GM03348 (cell line): ENCODE measurements at regions not wholly inside any gene's neighbourhood (a gene's known extent, or its start where the extent isn't known, plus 50 kb on each side); places are given as distances from the start of the nearest gene placed in this dataset.
A peak's percentile ranks its signal among the peaks of the same experiment; 100 is the strongest.
"Not testable (repeated sequence)": the region's sequence is repeated elsewhere in the genome, so short reads cannot be mapped to it uniquely, and the experiment has no call there.

Experiments used
- DNase-seq: peaks from one replicate; pipeline ENCODE4 v3.0.0; 2012; ENCODE audit warnings: low spot score

- DNase-seq = peak; percentile 56
Observed at GRCh38 chr3:59192473-59192872, 142.6 kb upstream of the CFAP20DC start.

- DNase-seq = no peak
Observed at GRCh38 chr3:59191651-59192050, 141.8 kb upstream of the CFAP20DC start.

- no peak for DNase-seq
Observed at GRCh38 chr3:59189939-59190338, 140.1 kb upstream of the CFAP20DC start.

GRCh38 chr3:59189526-59189925, 139.7 kb upstream of the CFAP20DC start:
- DNase-seq = no peak

GRCh38 chr3:59186725-59187124, 136.9 kb upstream of the CFAP20DC start:
- DNase-seq = no peak

GRCh38 chr3:59185591-59186369, 136.0 kb upstream of the CFAP20DC start:
- peak; percentile 9 for DNase-seq

GRCh38 chr3:59180006-59180405, 130.2 kb upstream of the CFAP20DC start:
- DNase-seq = no peak

- no peak for DNase-seq
Observed at GRCh38 chr3:59178698-59179097, 128.9 kb upstream of the CFAP20DC start.

GRCh38 chr3:59171491-59171890, 121.7 kb upstream of the CFAP20DC start:
- no peak for DNase-seq

- not testable (repeated sequence) for DNase-seq
Observed at GRCh38 chr3:59170166-59170565, 120.3 kb upstream of the CFAP20DC start.

GRCh38 chr3:59167756-59168155, 117.9 kb upstream of the CFAP20DC start:
- DNase-seq = no peak

GRCh38 chr3:59163953-59164352, 114.1 kb upstream of the CFAP20DC start:
- no peak for DNase-seq

- DNase-seq = no peak
Observed at GRCh38 chr3:59161048-59161447, 111.2 kb upstream of the CFAP20DC start.

GRCh38 chr3:59160133-59160746, 110.4 kb upstream of the CFAP20DC start:
- no peak for DNase-seq

- DNase-seq = no peak
Observed at GRCh38 chr3:59153648-59154047, 103.8 kb upstream of the CFAP20DC start.

- DNase-seq = no peak
Observed at GRCh38 chr3:59152943-59153342, 103.1 kb upstream of the CFAP20DC start.

- no peak for DNase-seq
Observed at GRCh38 chr3:59150039-59150438, 100.2 kb upstream of the CFAP20DC start.

- no peak for DNase-seq
Observed at GRCh38 chr3:59149166-59149565, 99.3 kb upstream of the CFAP20DC start.

- DNase-seq = no peak
Observed at GRCh38 chr3:59143447-59143846, 93.6 kb upstream of the CFAP20DC start.

- DNase-seq = no peak
Observed at GRCh38 chr3:59142556-59142955, 92.7 kb upstream of the CFAP20DC start.

GRCh38 chr3:59138966-59139365, 89.1 kb upstream of the CFAP20DC start:
- no peak for DNase-seq

GRCh38 chr3:59137415-59137814, 87.6 kb upstream of the CFAP20DC start:
- DNase-seq = no peak

GRCh38 chr3:59136081-59136480, 86.3 kb upstream of the CFAP20DC start:
- no peak for DNase-seq

GRCh38 chr3:59135096-59135495, 85.3 kb upstream of the CFAP20DC start:
- DNase-seq = no peak
